Ectodermal cell (in vitro differentiated cells): ENCODE measurements at regions not wholly inside any gene's neighbourhood (a gene's known extent, or its start where the extent isn't known, plus 50 kb on each side); places are given as distances from the start of the nearest gene placed in this dataset.

Experiments used
- H3K27ac ChIP-seq: 2 replicates; pipeline ENCODE4 v1.7.0; 2013; ENCODE audit warnings: mild to moderate bottlenecking, low read depth, low read length; ENCODE audit not compliant: insufficient read depth, poor library complexity, severe bottlenecking
- H3K27me3 ChIP-seq: 2 replicates; pipeline ENCODE4 v1.7.0; 2013; ENCODE audit warnings: mild to moderate bottlenecking, low read length; ENCODE audit not compliant: insufficient read depth, control insufficient read depth, poor library complexity, severe bottlenecking
- H3K36me3 ChIP-seq: one replicate; pipeline ENCODE4 v1.7.0; 2013; ENCODE audit warnings: low read length; ENCODE audit not compliant: control insufficient read depth, insufficient read depth
- H3K4me1 ChIP-seq: one replicate; pipeline ENCODE4 v1.7.0; 2013; ENCODE audit warnings: low read length; ENCODE audit not compliant: control insufficient read depth, insufficient read depth
- H3K4me3 ChIP-seq: 2 replicates; pipeline ENCODE4 v1.7.0; 2013; ENCODE audit warnings: low read depth, low read length, control low read depth; ENCODE audit not compliant: insufficient read depth
- H3K9me3 ChIP-seq: 2 replicates; pipeline ENCODE4 v1.7.0; 2013; ENCODE audit warnings: mild to moderate bottlenecking, low read length, moderate library complexity; ENCODE audit not compliant: control insufficient read depth
- WGBS, 2 experiments: methylation state at CpG; one replicate each; pipeline ENCODE4 v1.1.7; 2013; ENCODE audit warnings: missing lambda C conversion rate in 2 of 2; 5-methylcytosine and 5-hydroxymethylcytosine counted together

DNA sequence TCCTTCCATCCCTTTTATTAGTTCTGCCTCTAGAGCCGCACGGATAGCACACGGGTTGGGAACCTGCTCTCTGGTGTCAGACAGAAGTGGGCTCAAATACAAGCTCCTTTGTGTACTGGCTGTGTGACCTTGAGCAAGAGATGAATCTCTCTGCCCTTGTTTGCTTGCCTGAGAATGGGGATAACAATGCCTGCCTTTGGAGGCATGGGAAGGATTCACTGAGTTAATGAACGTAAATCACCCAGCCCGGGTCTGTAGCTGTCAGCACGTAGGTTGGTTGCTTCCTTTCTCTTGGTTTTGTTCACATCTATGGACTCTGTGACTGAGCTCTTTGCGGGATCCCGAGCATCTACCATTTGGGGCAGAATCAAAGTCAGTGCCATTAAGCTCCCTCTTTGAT lies 79.3 kb upstream of the NRXN3 start:
- no peak overlapping the region for H3K27ac ChIP-seq
- 93 to 94% methylated on average over 8 of the region's 8 CpGs for WGBS, 2 experiments
- H3K4me3 ChIP-seq, result no peak overlapping the region
- no peaks in the 10 kb centered on the region for H3K9me3 ChIP-seq
- H3K36me3 ChIP-seq, result no peaks in the 10 kb centered on the region
- no peaks in the 10 kb centered on the region for H3K27me3 ChIP-seq
- H3K4me1 ChIP-seq, result no peaks in the 10 kb centered on the region

DNA sequence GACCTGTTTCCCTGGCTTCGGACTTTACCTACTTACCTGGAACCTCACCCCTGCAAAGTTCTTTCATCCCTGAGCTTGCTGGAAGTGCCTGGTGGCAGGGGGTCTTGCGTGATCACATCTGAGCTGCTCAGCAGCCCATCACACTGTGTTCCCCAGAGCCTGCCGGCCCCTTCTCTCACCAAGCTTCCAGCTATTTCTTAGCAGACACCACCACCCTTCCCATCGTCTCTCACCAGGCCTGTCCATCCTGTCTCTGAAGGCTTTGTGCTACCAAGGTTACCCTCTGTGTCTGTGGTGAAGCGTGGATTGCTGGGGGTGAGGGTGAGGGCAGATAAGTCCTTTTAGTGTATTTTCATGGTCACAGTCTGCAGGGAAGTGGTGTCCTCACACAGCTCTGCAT lies 78.8 kb upstream of the NRXN3 start:
- Histone ChIP-seq H3K36me3 (no peaks in the 10 kb centered on the region), H3K27ac (no peak overlapping the region), H3K9me3 (no peaks in the 10 kb centered on the region), H3K27me3 (no peaks in the 10 kb centered on the region), H3K4me3 (no peak overlapping the region), H3K4me1 (no peaks in the 10 kb centered on the region)
- WGBS, 2 experiments, result 92% methylated on average over 5 of the region's 5 CpGs

DNA sequence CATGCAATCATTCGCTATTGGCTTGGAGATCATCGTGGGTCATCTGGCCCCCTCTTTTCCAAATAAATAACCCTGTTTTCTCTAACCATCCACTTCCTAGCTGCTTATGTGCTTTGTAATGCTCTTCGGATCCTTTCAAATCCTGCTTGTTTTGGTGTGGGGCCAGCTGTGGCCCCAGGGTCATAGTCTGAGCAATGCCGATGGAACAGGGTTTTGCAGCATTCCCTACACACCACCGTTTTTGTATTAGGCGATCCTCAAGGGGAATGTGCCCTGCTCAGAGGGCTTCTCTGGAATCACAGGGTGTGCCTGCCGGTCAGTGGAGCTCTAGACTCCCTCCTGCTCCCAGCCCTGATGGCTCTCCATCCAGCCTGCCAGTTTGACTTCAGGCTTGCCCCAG lies 78.1 kb upstream of the NRXN3 start:
- Histone ChIP-seq H3K4me1 (no peaks in the 10 kb centered on the region), H3K27ac (no peak overlapping the region), H3K36me3 (no peaks in the 10 kb centered on the region), H3K27me3 (no peaks in the 10 kb centered on the region), H3K4me3 (no peak overlapping the region), H3K9me3 (no peaks in the 10 kb centered on the region)
- 91 to 96% methylated on average over 7 of the region's 7 CpGs for WGBS, 2 experiments

DNA sequence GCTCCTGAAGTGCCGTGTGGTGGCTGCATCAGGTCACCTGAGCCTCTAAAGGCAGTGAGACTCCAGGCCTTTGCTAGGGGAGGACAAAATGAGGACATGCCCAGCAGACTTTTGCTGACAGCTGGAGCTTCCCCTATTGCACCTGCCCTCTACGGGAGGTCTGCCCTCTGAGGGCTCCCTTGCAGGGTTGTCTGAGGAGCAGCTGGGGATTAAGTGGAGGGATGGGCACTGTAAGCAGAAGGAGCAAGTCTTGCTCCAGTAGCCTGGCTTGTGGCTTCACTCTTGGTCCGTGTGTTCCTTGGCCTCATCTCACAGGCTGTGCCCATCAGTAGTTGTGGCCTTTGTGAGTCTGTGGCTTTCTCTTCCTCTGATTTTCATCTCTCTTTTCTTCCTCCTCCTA lies 66.9 kb upstream of the NRXN3 start:
- no peak overlapping the region for H3K4me3 ChIP-seq
- H3K27me3 ChIP-seq, result no peaks in the 10 kb centered on the region
- no peaks in the 10 kb centered on the region for H3K9me3 ChIP-seq
- no peaks in the 10 kb centered on the region for H3K36me3 ChIP-seq
- WGBS, 2 experiments, result 95 to 96% methylated on average over 3 of the region's 3 CpGs
- H3K4me1 ChIP-seq, result no peaks in the 10 kb centered on the region
- no peak overlapping the region for H3K27ac ChIP-seq

DNA sequence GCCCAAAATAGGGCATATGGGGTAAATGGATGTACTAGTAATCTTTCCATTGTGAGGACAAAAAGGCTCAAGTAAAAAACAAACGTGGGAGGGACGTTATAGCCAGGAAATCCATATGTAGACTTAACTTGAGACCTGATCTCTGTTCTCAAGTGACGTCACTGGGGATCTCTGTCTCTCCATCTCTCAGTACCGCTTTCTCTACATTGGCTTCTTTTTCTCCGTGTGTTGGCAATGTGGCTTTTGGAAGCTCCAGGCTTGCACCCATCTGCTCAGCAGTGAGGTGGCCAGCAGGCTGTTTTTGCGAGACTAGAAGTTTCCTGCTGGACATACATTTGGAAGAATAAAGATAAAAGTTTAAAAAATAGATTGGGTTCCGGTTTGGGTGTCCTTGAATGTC lies 66.0 kb upstream of the NRXN3 start:
- no peak overlapping the region for H3K27ac ChIP-seq
- H3K9me3 ChIP-seq, result no peaks in the 10 kb centered on the region
- no peaks in the 10 kb centered on the region for H3K27me3 ChIP-seq
- H3K36me3 ChIP-seq, result no peaks in the 10 kb centered on the region
- H3K4me3 ChIP-seq, result no peak overlapping the region
- 88 to 92% methylated on average over 7 of the region's 7 CpGs for WGBS, 2 experiments
- no peaks in the 10 kb centered on the region for H3K4me1 ChIP-seq

DNA sequence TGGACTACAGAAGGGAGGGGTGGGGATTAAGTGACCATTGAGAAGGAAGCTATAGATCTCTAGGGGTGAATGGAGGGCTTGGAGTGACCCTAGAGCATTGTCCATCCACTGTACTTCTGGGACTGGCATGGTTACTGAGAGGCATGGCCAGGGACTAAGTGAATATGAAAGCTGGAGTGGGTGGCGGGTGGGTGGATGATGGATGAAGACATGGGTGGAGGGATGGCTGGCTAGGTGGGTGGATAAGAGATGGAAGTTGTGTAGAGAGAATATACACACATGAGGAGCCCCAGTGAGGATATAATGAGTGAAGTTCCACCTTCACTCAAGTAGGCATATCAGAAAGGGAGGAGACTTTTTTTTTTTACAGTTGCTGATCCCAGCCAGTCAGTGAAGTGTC lies 65.5 kb upstream of the NRXN3 start:
- Histone ChIP-seq H3K4me3 (no peak overlapping the region), H3K9me3 (no peaks in the 10 kb centered on the region), H3K27me3 (no peaks in the 10 kb centered on the region), H3K36me3 (no peaks in the 10 kb centered on the region), H3K27ac (no peak overlapping the region), H3K4me1 (no peaks in the 10 kb centered on the region)
- 89 to 90% methylated on average over 1 of the region's 1 CpG for WGBS, 2 experiments

DNA sequence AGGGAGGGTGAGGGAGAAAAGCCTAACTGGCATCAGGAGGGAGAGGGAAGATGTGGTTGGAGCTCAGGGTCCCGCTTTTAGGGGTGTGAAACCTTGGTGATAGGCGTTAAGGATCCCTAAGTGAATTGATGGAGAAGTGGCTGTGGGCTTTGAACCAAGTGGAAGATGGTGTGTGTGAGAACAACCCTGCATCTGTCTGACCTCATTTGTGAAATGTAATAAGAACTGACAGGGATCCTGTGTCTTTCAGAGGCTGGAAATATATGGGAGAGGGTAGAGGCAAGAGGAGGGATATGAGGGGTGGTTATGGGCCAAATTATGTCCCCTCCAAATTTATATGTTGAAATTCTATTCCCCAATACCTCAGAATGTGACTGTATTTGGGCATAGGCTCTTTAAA lies 63.8 kb upstream of the NRXN3 start:
- WGBS, 2 experiments, result 95 to 98% methylated on average over 2 of the region's 2 CpGs
- H3K4me1 ChIP-seq, result no peaks in the 10 kb centered on the region

DNA sequence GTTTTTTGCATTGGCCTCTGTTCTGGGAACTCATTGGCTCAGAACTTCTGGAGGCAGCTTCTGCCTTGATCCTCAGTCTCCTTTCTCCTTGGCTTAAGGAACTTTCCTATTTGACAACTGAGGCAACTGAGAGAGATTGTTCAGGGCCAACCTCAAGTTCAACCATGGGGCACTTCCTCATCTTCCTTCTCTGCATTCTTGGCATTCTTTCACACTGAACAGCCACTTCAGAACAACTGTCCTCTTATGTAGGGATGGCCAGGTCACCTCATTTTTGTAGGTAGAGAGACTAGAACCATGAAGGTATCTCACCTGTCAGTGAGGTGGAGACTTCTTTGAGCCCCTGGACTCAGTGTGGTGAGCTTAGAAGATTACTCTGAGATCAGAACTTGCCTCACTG lies 63.0 kb upstream of the NRXN3 start:
- no peaks in the 10 kb centered on the region for H3K9me3 ChIP-seq
- no peak overlapping the region for H3K4me3 ChIP-seq
- H3K27me3 ChIP-seq, result no peaks in the 10 kb centered on the region
- no peaks in the 10 kb centered on the region for H3K4me1 ChIP-seq
- no peaks in the 10 kb centered on the region for H3K36me3 ChIP-seq
- H3K27ac ChIP-seq, result no peak overlapping the region

More for the DNA sequence above, 63.8 kb upstream of the NRXN3 start:
- Histone ChIP-seq H3K27me3 (no peaks in the 10 kb centered on the region), H3K9me3 (no peaks in the 10 kb centered on the region), H3K27ac (no peak overlapping the region), H3K36me3 (no peaks in the 10 kb centered on the region), H3K4me3 (no peak overlapping the region)

DNA sequence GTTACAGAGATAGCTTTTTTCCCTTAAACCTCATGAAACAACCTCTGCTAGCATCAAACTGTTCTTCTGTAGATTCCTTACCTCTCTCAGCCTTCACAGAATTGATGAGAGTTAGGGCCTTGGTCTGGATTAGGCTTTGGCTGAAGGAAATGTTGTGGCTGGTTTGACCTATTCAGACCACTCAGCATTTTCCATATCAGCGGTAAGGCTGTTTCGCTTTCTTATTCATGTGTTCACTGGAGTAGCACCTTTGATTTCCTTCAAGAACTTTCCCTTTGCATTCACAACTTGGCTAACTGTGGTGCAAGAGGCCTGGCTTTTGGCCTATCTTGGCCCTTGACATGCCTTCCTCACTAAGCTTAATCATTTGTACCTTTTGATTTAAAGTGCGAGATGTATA lies 50.7 kb upstream of the NRXN3 start:
- H3K36me3 ChIP-seq, result no peaks in the 10 kb centered on the region
- no peaks in the 10 kb centered on the region for H3K27me3 ChIP-seq
- WGBS, 2 experiments, result 92 to 97% methylated on average over 3 of the region's 3 CpGs
- H3K4me3 ChIP-seq, result no peak overlapping the region
- no peak overlapping the region for H3K27ac ChIP-seq
- no peaks in the 10 kb centered on the region for H3K4me1 ChIP-seq
- H3K9me3 ChIP-seq, result no peaks in the 10 kb centered on the region
